HG02970 (cell line): ENCODE measurements at regions not wholly inside any gene's neighbourhood (a gene's known extent, or its start where the extent isn't known, plus 50 kb on each side); places are given as distances from the start of the nearest gene placed in this dataset.

Experiments
- ATAC-seq: cut with Tn5 transposase; IDR thresholded peaks from one replicate; pipeline ENCODE4 v1.9.1; 2021; ENCODE audit warnings: mild to moderate bottlenecking, moderate library complexity, moderate number of reproducible peaks; ENCODE audit not compliant: unreplicated experiment, low FRiP score

- ATAC-seq = no peak
Observed at GRCh38 chr3:159158213-159158612, 356.4 kb downstream of the MFSD1 start.

DNA sequence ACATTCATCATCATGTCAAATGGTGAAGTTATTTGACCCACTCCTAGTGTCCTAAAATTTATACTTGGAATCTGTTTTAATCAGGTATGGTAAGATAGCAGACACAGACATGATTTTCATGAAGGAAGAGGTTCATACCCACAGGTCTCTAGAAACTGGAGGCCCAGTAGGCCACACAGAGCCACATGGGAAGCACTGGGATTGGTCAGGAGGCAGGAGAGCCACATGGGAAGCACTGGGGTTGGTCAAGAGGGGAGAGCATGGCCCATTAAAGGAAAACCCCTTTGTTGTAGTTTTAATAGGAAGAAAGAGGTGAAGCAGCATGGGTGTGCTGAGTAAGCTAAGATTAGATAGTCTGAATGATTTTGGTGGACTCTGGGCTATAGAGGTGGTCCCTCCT lies 356.9 kb downstream of the MFSD1 start:
- ATAC-seq = no peak

DNA sequence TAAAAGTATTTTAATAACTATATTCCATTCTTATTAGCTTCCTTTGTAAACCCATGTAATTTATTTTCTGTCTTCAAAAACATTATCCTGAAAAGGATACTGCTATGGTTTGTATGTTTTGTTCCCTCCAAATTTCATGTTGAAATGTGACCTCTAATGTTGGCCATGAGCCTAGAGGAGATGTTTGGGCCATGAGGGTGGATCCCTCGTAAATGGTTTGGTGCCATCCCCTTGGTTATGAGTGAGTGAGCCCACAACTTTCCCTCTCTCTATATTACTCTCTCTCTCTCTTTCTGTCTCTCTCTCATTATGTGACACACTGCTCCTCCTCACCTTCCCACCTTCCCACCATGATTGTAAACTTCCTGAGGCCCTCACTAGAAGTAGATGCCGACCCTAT lies 357.7 kb downstream of the MFSD1 start:
- ATAC-seq = no peak

- ATAC-seq = no peak
Observed at GRCh38 chr3:159163656-159164055, 361.8 kb downstream of the MFSD1 start.

DNA sequence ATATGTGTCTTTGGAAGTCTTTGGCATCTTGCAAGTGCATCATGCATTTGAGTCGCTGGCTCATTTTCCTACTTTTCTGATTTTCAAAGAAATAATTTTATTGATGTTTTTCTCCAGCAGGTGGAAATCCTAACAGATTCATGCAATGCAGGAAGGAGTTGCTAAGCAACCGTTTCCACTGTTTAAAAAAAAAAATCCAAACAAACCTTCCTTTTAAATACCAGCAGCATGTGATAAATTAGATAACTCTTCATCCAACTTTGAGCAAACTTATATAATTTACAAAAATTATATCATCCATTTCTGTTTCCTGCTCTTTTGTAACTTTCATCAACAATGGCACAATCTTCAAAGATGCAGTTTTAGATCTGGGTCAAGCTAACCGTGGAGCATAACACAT lies 364.1 kb downstream of the MFSD1 start:
- no peak for ATAC-seq

GRCh38 chr3:159166899-159167586 lies 365.2 kb downstream of the MFSD1 start:
- ATAC-seq = no peak

DNA sequence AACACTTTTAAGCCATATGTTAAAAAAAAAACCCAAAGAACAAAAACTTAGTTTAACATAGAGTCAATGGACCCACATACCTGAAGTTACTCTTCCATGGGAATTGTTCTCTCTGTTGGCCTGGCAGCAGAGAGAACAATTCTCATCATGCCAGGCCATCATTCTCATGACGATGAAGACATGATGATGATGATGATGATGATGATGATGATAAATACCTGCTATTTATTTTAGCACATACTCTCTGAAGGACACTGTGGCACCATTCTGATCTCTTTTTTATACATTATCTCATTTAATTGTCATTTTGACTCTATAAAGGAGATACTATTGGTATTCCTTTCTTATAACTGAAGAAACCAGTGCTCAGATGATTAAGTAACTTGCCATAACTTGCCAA lies 366.9 kb downstream of the MFSD1 start:
- no peak for ATAC-seq

- no peak for ATAC-seq
Observed at GRCh38 chr3:159169828-159170227, 368.0 kb downstream of the MFSD1 start.

GRCh38 chr3:159170436-159171003 lies 368.7 kb downstream of the MFSD1 start:
- no peak for ATAC-seq

DNA sequence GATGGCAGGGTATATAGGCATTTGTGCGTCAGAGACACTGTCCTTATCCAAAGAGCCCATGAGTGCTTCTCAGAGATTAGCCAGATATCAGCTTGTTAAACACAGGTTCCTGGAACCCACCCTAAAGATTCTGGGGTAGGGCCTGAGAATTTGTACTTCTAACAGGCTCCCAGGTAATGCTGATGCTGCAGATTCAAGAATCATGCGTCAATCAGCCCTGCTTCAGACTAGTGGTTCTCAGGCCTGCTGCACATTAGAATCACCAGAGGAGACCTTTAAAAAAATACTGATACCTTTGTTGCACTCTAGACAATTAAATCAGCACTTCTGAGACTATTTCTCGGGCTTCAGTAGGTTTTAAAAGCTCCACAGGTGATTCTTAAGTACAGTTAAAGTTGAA lies 369.5 kb downstream of the MFSD1 start:
- ATAC-seq = no peak

DNA sequence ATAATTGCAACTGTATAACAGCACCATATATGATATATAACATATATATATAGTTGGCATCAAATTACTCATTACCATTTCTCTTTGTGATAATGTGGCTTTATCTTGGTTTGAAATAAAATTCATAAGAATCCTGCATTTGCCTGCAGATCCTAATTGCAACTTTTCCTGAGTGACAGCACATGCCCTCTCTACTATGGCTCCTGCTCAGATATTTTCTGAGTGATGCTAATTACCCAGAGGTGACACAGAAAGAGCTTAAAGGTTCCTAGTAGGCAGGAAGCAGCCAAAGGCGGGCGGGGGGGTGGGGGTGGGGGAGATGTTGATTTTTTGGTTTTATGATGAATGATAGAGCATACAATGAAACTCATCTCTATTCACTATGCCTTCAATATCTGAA lies 370.6 kb downstream of the MFSD1 start:
- no peak for ATAC-seq

DNA sequence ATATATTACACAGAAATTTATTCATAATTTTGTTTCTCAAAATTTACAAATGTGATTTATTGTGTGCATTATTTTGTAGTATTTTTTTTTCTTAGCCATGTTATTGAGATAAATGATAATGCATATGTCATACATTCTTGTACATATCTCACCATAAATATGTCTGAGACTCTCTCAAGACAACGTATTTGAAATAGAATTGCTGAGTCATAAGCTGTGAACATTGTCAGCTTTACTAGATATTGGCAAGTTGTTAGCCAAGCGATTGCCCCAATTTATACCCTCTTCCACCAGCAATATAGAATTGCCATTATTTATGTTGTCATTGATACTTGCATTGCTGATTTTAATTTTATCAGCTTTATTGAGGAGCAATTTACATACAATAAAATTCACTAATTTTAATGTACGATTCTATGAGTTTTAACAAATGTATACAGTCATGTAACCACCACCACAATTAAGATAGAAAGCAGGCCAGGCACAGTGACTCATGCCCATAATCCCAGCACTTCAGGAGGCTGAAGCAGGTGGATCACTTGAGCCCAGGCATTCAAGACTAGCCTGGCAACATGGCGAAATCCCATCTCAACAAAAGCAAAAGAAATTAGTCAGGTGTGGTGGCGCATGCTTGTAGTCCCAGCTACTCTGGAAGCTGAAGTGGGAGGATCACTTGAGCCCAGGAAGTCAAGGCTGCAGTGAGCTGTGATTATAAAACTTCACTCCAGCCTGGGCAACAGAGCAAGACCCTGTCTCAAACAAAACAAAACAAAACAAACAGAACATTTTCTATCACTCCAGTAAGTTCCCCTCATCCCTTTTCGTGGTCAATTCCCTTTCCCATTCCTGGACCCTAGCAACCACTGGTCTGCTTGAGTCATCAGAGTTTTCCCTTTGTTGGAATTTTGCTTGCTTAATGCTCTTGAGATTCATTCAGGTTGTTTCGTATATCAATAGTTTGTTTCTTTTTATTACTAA lies 373.1 kb downstream of the MFSD1 start:
- no peak for ATAC-seq

- no peak for ATAC-seq
Observed at GRCh38 chr3:159178209-159178897, 376.5 kb downstream of the MFSD1 start.

GRCh38 chr3:159182961-159183360 lies 381.1 kb downstream of the MFSD1 start:
- no peak for ATAC-seq

- peak; percentile 48 for ATAC-seq
Observed at GRCh38 chr3:159185443-159186050, 383.7 kb downstream of the MFSD1 start.

GRCh38 chr3:159186581-159186980 lies 384.7 kb downstream of the MFSD1 start:
- ATAC-seq = no peak

DNA sequence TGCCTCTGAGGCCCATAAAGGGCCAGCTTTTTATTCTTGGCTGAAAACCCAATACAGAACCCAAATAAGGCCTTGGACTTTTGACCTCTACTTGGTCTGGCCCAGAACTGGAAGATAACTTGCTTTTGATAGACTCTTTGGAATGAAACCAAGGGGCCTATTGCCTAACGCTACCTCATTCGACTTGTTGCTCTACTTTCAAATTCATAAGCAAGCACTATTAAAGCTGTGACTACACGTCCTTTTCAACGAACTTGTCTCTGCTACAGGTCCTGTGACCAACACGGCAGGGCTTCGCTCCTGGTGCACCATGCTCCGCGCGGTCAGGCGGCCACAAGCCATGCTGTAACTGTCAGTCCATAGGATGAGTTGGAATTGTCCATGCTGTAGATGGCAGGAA lies 385.4 kb downstream of the MFSD1 start:
- no peak for ATAC-seq

GRCh38 chr3:159187706-159188105 lies 385.9 kb downstream of the MFSD1 start:
- no peak for ATAC-seq

- ATAC-seq = no peak
Observed at GRCh38 chr3:159189994-159190669, 388.3 kb downstream of the MFSD1 start.

DNA sequence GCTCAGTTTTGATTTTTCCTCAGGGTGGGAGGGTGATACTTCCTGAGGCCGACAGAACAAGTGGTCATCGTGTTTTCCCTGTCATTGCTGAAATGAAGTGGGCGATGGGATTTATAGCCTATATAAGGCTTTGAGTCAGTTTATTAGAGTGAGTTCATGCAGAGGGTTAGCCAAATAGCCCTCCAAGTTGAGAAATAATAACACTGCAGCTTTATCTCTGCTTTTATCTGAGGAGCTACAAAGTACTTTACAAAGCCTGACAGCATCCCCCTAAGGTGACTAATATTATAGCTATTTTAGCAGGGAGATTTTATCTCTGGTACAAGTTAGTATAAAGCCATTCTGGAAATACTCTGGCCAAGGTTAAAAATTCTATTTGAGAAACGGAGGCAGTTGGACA lies 389.6 kb downstream of the MFSD1 start:
- no peak for ATAC-seq
